ENCODE measurements at regions not wholly inside any gene's neighbourhood (a gene's known extent, or its start where the extent isn't known, plus 50 kb on each side); places are given as distances from the start of the nearest gene placed in this dataset.

DNA sequence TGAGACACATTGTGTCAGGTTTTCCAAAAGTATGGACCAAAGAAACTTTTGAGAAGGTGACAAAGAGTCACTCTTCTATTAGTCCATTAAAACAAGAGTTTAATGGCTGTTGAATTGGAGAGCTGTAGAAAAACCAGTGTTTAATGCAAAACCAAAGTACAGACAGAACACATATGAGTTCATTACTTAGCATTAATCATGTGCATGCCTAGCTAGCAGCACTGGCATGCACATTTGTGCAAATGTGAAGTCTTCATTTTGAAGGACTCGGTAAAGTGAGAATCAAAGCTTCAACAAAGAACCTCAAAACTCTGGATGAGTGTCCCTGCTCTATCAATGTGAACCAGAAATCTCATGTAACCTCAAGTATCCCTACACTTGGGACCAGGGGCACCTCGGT lies 256.3 kb upstream of the PPARGC1A start:
- DNase-seq, result no peak
- in situ Hi-C loops (cut with MboI; ENCODE audit: low pct_unique_long_range_greater_than_20kb, low sequenced_read_pairs), result no loop called here

DNA sequence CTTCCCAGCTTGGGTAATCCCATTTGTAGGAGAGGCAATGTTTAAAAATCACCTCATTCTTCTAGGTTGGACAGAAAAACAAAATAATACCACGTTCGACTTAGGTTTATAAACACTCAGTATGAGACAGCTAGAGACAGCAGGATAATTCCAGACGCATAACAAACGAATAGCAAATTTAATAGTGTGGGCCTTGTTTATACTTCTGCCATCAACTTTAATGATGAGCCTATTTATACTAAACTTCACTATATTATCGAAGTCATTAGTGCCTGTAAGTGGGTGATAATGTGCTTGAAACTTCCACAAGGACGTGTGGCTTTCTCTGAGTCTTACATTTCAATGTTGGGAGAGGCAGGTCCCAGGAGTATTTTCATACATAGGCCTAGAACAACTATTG lies 255.7 kb upstream of the PPARGC1A start:
- DNase-seq, result no peak
- in situ Hi-C loops (cut with MboI; ENCODE audit: low pct_unique_long_range_greater_than_20kb, low sequenced_read_pairs), result no loop called here

DNA sequence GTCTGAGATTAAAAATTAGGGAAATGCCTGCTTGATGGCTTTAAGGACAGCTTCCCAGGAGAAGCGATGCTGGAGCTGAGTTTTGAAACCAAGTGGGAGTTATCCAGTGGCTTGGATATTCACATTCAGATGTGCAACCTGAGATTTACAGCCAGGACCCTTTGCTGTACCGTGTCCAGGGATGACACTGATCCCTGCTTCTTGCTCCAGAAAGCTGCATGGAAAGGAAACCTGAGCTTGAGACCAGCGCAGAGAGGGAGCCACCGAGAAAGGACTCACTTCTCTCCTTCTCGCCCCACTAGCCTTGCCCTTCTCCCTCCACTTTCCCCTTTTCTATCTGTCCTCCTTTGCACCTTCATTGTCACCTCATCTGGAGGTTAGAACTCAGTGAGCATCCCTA lies 254.5 kb upstream of the PPARGC1A start:
- in situ Hi-C loops (cut with MboI; ENCODE audit: low pct_unique_long_range_greater_than_20kb, low sequenced_read_pairs), result no loop called here
- no peak for DNase-seq

DNA sequence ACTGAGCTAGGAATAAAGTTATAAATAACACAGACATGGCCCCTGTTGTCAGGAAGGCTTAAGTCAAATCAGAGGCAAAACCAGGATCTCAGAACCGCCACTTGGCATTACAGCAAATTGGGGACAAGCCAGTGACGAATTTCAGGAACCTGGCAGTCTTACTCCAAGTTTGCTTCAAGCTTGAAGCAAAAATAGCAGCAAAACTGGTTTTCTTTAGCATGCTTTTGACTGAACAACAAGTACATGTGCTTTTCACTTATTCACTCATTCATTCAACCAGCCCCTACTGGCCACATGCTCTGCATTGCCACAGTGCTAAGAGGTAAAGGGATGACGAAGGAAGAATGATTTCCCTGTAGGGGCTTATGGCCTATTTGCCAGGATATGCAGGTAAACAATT lies 253.9 kb upstream of the PPARGC1A start:
- no peak for DNase-seq
- in situ Hi-C loops (cut with MboI; ENCODE audit: low pct_unique_long_range_greater_than_20kb, low sequenced_read_pairs), result no loop called here

DNA sequence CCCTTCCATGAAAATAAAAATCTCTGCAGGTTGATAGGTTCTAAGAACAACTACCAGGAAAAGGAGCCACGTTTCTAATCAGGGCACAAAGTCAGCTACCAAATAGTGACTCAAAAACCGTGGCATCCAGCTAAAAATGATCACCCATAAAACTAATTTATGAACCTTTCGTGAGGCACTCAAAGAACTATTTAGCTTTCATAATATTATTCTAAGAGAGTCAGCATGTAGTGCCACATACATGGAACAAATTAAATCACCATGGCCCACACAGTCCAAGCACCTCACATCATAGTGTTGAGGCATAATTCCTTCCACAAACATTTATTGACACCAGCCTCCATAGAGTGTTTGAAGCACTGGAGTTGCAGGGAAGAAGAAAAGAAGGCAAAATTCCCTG lies 252.0 kb upstream of the PPARGC1A start:
- in situ Hi-C loops (cut with MboI; ENCODE audit: low pct_unique_long_range_greater_than_20kb, low sequenced_read_pairs), result no loop called here
- DNase-seq, result no peak

- no peak for DNase-seq
- in situ Hi-C loops (cut with MboI; ENCODE audit: low pct_unique_long_range_greater_than_20kb, low sequenced_read_pairs), result no loop called here
Observed at GRCh38 chr4:24140892-24141291, 251.0 kb upstream of the PPARGC1A start.

DNA sequence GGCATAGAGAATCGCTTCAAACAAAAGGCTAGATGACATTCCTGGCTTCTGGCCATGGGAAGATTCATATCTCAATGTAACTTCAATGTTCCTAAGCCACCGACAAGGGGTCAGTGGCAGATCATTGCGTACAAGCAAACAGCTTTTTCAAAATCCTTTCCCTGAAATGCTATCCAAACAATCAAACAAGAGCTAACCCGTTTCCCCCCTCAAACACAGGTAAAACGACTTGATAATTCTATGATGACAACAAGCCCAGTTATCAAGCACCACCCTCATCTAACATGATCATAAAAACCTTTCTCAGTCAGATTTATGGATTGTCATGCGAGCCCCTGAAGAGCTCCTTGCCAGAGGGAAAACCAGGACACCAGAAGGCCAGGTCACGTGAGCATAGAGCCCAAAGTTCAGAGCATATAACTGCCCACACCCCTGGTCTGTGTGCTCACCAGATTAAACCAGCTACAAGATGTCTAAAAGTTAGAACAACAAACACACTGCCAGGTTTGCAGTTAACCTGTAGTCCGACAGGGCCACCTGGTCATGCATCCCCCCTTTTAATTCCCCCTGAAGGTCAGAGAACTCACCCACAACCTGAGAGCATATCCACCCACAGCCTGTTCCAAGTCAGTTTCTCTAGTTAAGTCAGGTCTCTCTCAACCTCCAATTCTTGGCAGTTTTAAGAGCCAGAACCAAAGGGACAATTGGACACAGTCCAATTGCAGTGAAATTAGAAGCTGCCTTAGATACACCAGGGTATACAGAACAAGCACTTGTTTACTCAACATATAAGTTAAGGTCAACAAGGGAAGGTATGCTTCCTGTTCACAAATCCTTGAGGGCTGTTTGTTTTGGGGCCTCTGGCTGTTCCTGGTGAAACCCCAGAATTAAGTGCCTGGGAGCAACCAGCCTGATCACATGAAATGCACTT lies 248.1 kb upstream of the PPARGC1A start:
- DNase-seq, result no peak
- in situ Hi-C loops (cut with MboI; ENCODE audit: low pct_unique_long_range_greater_than_20kb, low sequenced_read_pairs), result no loop called here

DNA sequence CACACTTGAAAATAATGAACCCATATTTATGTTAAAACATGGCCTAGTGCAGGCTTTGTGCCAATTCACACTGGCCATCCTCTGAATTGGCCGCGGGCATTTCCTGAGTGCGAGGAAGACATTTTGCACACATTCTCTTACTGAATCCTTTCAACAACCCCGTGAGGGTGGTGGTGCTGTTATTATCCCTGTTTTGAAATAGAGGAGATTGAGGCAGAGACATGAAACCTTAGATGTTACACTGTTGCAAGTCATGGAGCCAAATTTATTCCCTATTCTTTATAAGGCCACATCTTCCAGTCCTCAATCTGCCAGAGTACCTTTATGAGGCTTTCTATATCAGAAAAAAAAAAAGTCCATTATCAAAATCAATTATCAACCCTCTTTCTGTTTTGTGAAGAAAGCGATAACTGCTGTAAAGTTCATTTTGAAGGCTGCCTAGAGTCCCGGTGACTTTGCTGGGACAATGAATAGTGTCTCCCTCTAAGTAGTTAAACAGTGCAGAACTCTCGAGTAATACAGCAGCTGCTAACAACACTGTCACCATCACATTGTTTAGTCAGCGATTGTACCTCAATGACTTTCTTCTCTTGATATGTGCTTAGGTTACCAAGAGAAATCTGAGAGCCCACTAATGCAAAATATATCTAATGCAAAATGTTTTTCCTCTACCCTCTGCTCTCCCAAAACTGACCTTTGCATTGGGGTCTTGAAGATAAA lies 242.3 kb upstream of the PPARGC1A start:
- in situ Hi-C loops (cut with MboI; ENCODE audit: low pct_unique_long_range_greater_than_20kb, low sequenced_read_pairs), result no loop called here
- DNase-seq, result no peak

GRCh38 chr4:24130637-24131036 lies 240.8 kb upstream of the PPARGC1A start:
- in situ Hi-C loops (cut with MboI; ENCODE audit: low pct_unique_long_range_greater_than_20kb, low sequenced_read_pairs), result no loop called here
- peak; percentile 11 for DNase-seq

GRCh38 chr4:24126776-24127175 lies 236.9 kb upstream of the PPARGC1A start:
- no peak for DNase-seq
- in situ Hi-C loops (cut with MboI; ENCODE audit: low pct_unique_long_range_greater_than_20kb, low sequenced_read_pairs), result no loop called here

- DNase-seq, result no peak
- in situ Hi-C loops (cut with MboI; ENCODE audit: low pct_unique_long_range_greater_than_20kb, low sequenced_read_pairs), result no loop called here
Observed at GRCh38 chr4:24121395-24122175, 231.7 kb upstream of the PPARGC1A start.

DNA sequence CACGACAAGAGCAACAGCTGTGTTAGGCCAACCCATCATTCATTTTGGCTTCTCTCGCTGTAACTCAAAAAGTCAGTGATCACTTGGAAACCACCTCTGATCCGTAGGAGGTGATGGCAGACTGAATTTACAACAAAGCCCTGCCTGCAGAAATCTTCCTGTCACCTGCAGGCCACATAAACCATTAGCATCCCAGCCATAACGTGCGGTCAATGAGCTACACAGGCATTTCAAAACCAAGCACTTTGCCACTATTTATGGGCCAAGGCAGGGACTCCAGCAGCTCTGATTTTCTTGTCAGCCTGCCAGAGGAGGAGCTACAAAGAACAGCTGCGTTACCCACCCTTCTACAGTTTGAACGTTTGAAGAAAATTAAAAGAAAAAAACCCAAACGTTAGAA lies 228.1 kb upstream of the PPARGC1A start:
- in situ Hi-C loops (cut with MboI; ENCODE audit: low pct_unique_long_range_greater_than_20kb, low sequenced_read_pairs), result no loop called here
- no peak for DNase-seq

- no peak for DNase-seq
- in situ Hi-C loops (cut with MboI; ENCODE audit: low pct_unique_long_range_greater_than_20kb, low sequenced_read_pairs), result no loop called here
Observed at GRCh38 chr4:24116107-24116506, 226.3 kb upstream of the PPARGC1A start.

DNA sequence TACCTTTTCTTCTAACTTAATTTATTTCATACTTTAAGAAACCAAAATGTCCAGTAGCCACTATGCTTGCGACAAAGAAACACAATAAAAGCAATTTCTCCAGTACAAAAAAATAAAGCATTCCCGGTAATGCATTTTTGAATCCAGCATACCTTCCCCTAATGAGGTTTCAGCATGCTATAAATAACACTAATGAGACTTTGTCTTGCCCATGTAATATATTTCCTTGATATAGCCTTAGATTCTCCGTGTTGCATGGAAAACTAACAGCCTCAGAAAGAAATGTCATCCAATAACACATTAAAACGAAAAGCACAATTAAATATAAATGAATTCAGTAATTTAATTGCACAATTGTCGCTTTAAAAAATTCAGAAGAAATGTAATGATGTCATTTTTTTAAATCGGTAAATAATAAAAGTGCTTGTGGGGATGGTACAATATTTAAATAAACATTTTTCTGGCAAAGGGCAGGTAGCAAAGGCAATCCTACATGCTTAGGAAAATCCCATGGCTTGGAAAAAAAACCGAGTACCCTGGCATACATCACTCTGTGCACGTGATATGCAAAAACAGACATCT lies 225.2 kb upstream of the PPARGC1A start:
- DNase-seq, result no peak
- in situ Hi-C loops (cut with MboI; ENCODE audit: low pct_unique_long_range_greater_than_20kb, low sequenced_read_pairs), result no loop called here

DNA sequence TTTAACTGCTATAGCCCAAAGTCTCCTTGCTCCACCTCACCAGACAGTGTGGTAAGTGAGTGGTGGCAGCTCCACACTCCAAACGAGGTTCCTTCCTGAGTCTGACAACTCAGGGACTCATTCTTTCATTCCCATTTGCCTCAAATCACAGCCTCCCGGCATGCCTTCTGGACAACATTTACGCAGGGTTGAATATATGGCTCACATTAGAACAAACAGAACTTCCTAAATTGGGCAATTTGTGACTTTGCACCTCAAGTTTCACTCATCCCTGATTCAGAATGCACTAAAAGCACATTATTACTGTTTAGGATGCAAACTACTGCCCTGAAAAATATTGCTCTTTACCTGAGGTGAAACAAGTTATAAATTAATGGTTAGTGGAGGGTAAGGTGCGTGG lies 224.6 kb upstream of the PPARGC1A start:
- in situ Hi-C loops (cut with MboI; ENCODE audit: low pct_unique_long_range_greater_than_20kb, low sequenced_read_pairs), result no loop called here
- DNase-seq, result no peak

- in situ Hi-C loops (cut with MboI; ENCODE audit: low pct_unique_long_range_greater_than_20kb, low sequenced_read_pairs), result no loop called here
- no peak for DNase-seq
Observed at GRCh38 chr4:24112466-24112865, 222.6 kb upstream of the PPARGC1A start.

DNA sequence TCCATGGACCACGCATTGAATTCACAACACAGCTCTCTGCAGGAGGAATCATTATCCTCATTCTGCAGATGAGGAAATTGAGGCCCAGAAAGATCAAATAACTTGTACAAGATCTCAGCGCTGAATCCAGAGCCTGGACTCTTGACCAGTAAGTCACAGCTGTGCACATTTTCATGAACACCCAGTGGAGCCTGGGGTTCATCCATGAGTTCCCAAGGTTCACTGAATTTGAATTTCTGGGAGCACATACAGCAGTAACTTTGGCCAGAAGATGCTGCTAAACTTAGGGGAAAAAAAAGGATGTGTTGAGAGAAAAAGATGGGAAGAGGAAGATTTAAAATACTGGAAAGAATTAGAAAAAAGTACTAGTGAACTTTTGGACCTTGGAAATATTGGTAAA lies 218.7 kb upstream of the PPARGC1A start:
- DNase-seq, result no peak
- in situ Hi-C loops (cut with MboI; ENCODE audit: low pct_unique_long_range_greater_than_20kb, low sequenced_read_pairs), result no loop called here

GRCh38 chr4:24105327-24106038 lies 215.6 kb upstream of the PPARGC1A start:
- in situ Hi-C loops (cut with MboI; ENCODE audit: low pct_unique_long_range_greater_than_20kb, low sequenced_read_pairs), result no loop called here
- DNase-seq, result no peak

- in situ Hi-C loops (cut with MboI; ENCODE audit: low pct_unique_long_range_greater_than_20kb, low sequenced_read_pairs), result no loop called here
- DNase-seq, result no peak
Observed at GRCh38 chr4:24104158-24104565, 214.3 kb upstream of the PPARGC1A start.
